K562 (cell line): ENCODE measurements at regions not wholly inside any gene's neighbourhood (a gene's known extent, or its start where the extent isn't known, plus 50 kb on each side); places are given as distances from the start of the nearest gene placed in this dataset.

Source experiments
- ATAC-seq: fragments of 200-7000 bp; cut with Tn5 transposase; 3 replicates; pipeline ENCODE4 v1.9.1; 2020; ENCODE audit warnings: moderate library complexity
- BruUV-seq: library from RNA; stranded (reverse); fragments of 400-500 nt; replicated peaks from 2 replicates; lab custom pipeline; 2021; lab: Mats Ljungman, UMichigan
- CTCF ChIA-PET: fragments of 300-600 bp; formaldehyde crosslinking; extraction: SDS; loops from one replicate; lab custom pipeline; 2021; ENCODE audit warnings: low intra/inter-chr PET ratio; lab: Yijun Ruan, JAX
- POLR2A ChIA-PET: fragments of 300-600, 350-650 bp; sonication (Branson Sonifier 250); formaldehyde crosslinking; extraction: SDS; loops from one replicate; lab custom pipeline; 2021; ENCODE audit warnings: antibody characterized with exemption, inconsistent platforms; lab: Yijun Ruan, JAX
- DNase-seq, 4 experiments: peaks; one replicate each; pipeline versions ENCODE4 v3.0.0 to v3.0.0-alpha.2; 2011 to 2018; ENCODE audit warnings: low spot score in 3 of 4, mixed read lengths in 3 of 4; ENCODE audit errors: extremely low read depth in 1 of 4
- FAIRE-seq: peaks from 2 replicates; lab custom pipeline; 2011; peaks lifted over from hg19 to GRCh38; lab: Jason Lieb, UNC
- H2AFZ ChIP-seq: 2 replicates; pipeline ENCODE4 v1.6.0; 2011; ENCODE audit warnings: low read depth, low read length, control low read depth, inconsistent platforms
- H3K27ac ChIP-seq: fragments of 200-600 bp; 3 replicates; pipeline ENCODE4 v1.8.0; 2011; ENCODE audit warnings: low read depth, mild to moderate bottlenecking, control low read depth, inconsistent platforms, low read length, moderate library complexity, mixed read lengths; ENCODE audit errors: extremely low read depth
- H3K27me3 ChIP-seq, 2 experiments: fragments of 300-600 bp in 1 of 2; 2 replicates in 1 of 2; 3 replicates in 1 of 2; pipeline versions ENCODE4 v1.6.0 to v1.8.0; 2011; ENCODE audit warnings: inconsistent platforms in 2 of 2, low read length in 2 of 2, mild to moderate bottlenecking in 1 of 2, mixed read lengths in 1 of 2, moderate library complexity in 1 of 2; ENCODE audit not compliant: control insufficient read depth in 2 of 2, insufficient read depth in 2 of 2
- H3K36me3 ChIP-seq: fragments of 300-600 bp; 3 replicates; pipeline ENCODE4 v1.8.0; 2011; ENCODE audit warnings: mild to moderate bottlenecking, low read length, inconsistent platforms; ENCODE audit not compliant: control insufficient read depth, insufficient read depth
- H3K4me1 ChIP-seq, 2 experiments: fragments of 200-600 bp in 1 of 2; replicated peaks in 1 of 2; 2 replicates in 1 of 2; 3 replicates in 1 of 2; pipeline versions ENCODE4 v1.5.1 to v1.8.0; 2011; ENCODE audit warnings: inconsistent platforms in 2 of 2, low read length in 2 of 2, mild to moderate bottlenecking in 1 of 2, mixed read lengths in 1 of 2, moderate library complexity in 1 of 2; ENCODE audit not compliant: control insufficient read depth in 2 of 2, insufficient read depth in 2 of 2
- H3K4me2 ChIP-seq: 2 replicates; pipeline ENCODE4 v1.6.1; 2011; ENCODE audit warnings: low read length, control low read depth, inconsistent platforms, mixed read lengths; ENCODE audit not compliant: insufficient read depth
- H3K4me3 ChIP-seq: fragments of 200-600 bp; sonication (generic), shearing (Covaris generic); 2 replicates; pipeline ENCODE4 v1.5.1; 2016; ENCODE audit warnings: control low read depth, inconsistent platforms
- H3K79me2 ChIP-seq: fragments of 200-600 bp; 3 replicates; pipeline ENCODE4 v1.8.0; 2011; ENCODE audit warnings: low read length, inconsistent platforms; ENCODE audit not compliant: control insufficient read depth, insufficient read depth
- H3K9ac ChIP-seq, 2 experiments: 2 replicates each; pipeline versions ENCODE4 v1.6.0 to v1.6.1; 2011; ENCODE audit warnings: low read depth in 2 of 2, low read length in 2 of 2, control low read depth in 1 of 2, inconsistent platforms in 1 of 2, mild to moderate bottlenecking in 1 of 2, mixed read lengths in 1 of 2; ENCODE audit not compliant: insufficient read depth in 1 of 2
- H3K9me1 ChIP-seq: one replicate; pipeline ENCODE4 v1.6.0; 2011; ENCODE audit warnings: inconsistent platforms, mild to moderate bottlenecking, low read length, moderate library complexity; ENCODE audit not compliant: control insufficient read depth, insufficient read depth
- H3K9me3 ChIP-seq: replicated peaks from 2 replicates; pipeline ENCODE4 v1.5.1; 2011; ENCODE audit warnings: low read depth, low read length, inconsistent platforms; ENCODE audit not compliant: control insufficient read depth, insufficient read depth
- H4K20me1 ChIP-seq: replicated peaks from 2 replicates; pipeline ENCODE4 v1.6.1; 2011; ENCODE audit warnings: low read length, inconsistent platforms, mixed read lengths; ENCODE audit not compliant: control insufficient read depth, insufficient read depth
- BCOR ChIP-seq: fragments of 450-650 bp; IDR thresholded peaks from 2 replicates; pipeline ENCODE4 v1.6.1; 2016
- GABPB1 ChIP-seq: sonication (generic); formaldehyde crosslinking; IDR thresholded peaks from 2 replicates; pipeline ENCODE4 v1.8.0; 2022; ENCODE audit warnings: mild to moderate bottlenecking, missing genetic modification reagents
- JUNB ChIP-seq: fragments of 450-650 bp; formaldehyde crosslinking; conservative IDR thresholded peaks from 2 replicates; pipeline ENCODE4 v1.4.0; 2020; ENCODE audit warnings: mild to moderate bottlenecking
- KAT8 ChIP-seq: fragments of 450-650 bp; IDR thresholded peaks from 2 replicates; pipeline ENCODE4 v1.6.1; 2016; ENCODE audit warnings: low read depth, mild to moderate bottlenecking
- NFXL1 ChIP-seq: fragments of 450-650 bp; formaldehyde crosslinking; IDR thresholded peaks from 2 replicates; pipeline ENCODE4 v1.4.0; 2021; ENCODE audit warnings: mild to moderate bottlenecking
- NR1H2 ChIP-seq: sonication (generic); formaldehyde crosslinking; IDR thresholded peaks from 2 replicates; pipeline ENCODE4 v1.4.0; 2020; ENCODE audit warnings: mild to moderate bottlenecking, missing genetic modification reagents
- RHOXF2B ChIP-seq: fragments of 250-450 bp; sonication (Bioruptor Pico); conservative IDR thresholded peaks from 2 replicates; pipeline ENCODE4 v1.5.1; 2021
- SNRNP70 ChIP-seq: fragments of 200-400 bp; formaldehyde crosslinking; optimal IDR thresholded peaks from 2 replicates; pipeline ENCODE3; 2017; ENCODE audit warnings: low read depth, low read length
- U2AF1 ChIP-seq: fragments of 200-400 bp; formaldehyde crosslinking; optimal IDR thresholded peaks from 2 replicates; pipeline ENCODE3; 2017; ENCODE audit warnings: mild to moderate bottlenecking, low read depth, low read length, moderate library complexity
- WGBS: fragments of 100-300 bp; shearing (Covaris generic); methylation state at CpG from one replicate; pipeline ENCODE4 v1.1.6; 2016; ENCODE audit warnings: low coverage, mixed read lengths; ENCODE audit not compliant: insufficient coverage; ENCODE audit errors: missing lambda C conversion rate; 5-methylcytosine and 5-hydroxymethylcytosine counted together
- in situ Hi-C: fragments of 300-500 bp; cut with MboI; formaldehyde crosslinking; loops from 4 replicates; pipeline ENCODE4 v1.15.0; 2018; ENCODE audit warnings: inconsistent platforms, mixed read lengths
- intact Hi-C: fragments of 100-400 bp; cut with micrococcal nuclease; formaldehyde crosslinking; loops from 2 replicates; pipeline ENCODE4 v1.14.2; 2022
- TF ChIP-seq, protein P1 (sequence below), 2 experiments: fragments of 450-650 bp in 1 of 2; sonication (generic) in 1 of 2; formaldehyde crosslinking in 1 of 2; IDR thresholded peaks in 1 of 2; conservative IDR thresholded peaks in 1 of 2; 2 replicates each; pipeline versions ENCODE4 v1.6.1 to v1.8.1; 2016 to 2023; ENCODE audit warnings: mild to moderate bottlenecking in 2 of 2, moderate library complexity in 2 of 2, inconsistent platforms in 1 of 2, missing genetic modification reagents in 1 of 2
- TF ChIP-seq, protein P2 (sequence below): fragments of 200-400 bp; formaldehyde crosslinking; IDR thresholded peaks from 2 replicates; pipeline ENCODE4 v1.6.1; 2017; ENCODE audit warnings: mild to moderate bottlenecking, low read depth, low read length, moderate library complexity
- TF ChIP-seq, protein P3 (sequence below), 3 experiments: fragments of 200-800 bp in 1 of 3; fragments of 250-450 bp in 1 of 3; fragments of 450-650 bp in 1 of 3; sonication (Bioruptor Pico) in 1 of 3; sonication (Bioruptor generic) in 1 of 3; formaldehyde crosslinking in 1 of 3; IDR thresholded peaks; 2 replicates each; pipeline versions ENCODE4 v1.6.1 to v1.8.0; 2016 to 2022; ENCODE audit warnings: mild to moderate bottlenecking in 2 of 3, missing genetic modification characterization in 2 of 3, missing compliant biosample characterization in 1 of 3, moderate library complexity in 1 of 3
- TF ChIP-seq, protein P4 (sequence below): fragments of 450-650 bp; formaldehyde crosslinking; IDR thresholded peaks from 2 replicates; pipeline ENCODE4 v1.4.0; 2022; ENCODE audit warnings: missing genetic modification characterization

DNA sequence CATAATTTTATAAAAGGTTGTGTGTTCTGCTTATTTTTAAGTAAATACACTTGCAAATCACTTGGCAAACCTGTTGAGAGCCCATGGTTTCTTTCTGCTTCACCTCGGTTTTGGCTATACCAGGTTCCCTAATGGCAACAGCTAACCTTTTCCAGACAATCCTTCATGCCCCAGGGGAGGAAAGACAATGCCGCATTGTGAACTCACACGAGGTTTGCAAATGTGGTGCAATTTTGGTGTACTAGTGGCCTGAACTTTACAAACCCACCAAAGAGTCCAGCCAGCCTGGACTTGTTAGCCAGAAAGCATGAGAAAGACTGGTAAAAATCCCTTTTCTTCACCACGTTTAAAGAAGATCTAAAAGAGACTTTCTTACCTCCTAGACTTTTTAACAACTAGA lies 84.8 kb upstream of the SOX4 start (continued):
- TF ChIP-seq, protein P1, sequence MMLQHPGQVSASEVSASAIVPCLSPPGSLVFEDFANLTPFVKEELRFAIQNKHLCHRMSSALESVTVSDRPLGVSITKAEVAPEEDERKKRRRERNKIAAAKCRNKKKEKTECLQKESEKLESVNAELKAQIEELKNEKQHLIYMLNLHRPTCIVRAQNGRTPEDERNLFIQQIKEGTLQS (IDR thresholded peaks at IDR 0.05): no peak
- TF ChIP-seq, protein P1 (CRISPR knock-in tag; conservative IDR thresholded peaks at IDR 0.05): no peak
- no peak for TF ChIP-seq U2AF1
- TF ChIP-seq RHOXF2B (CRISPR knock-in tag): no peak
- TF ChIP-seq KAT8: no peak
- no peak for TF ChIP-seq BCOR

DNA sequence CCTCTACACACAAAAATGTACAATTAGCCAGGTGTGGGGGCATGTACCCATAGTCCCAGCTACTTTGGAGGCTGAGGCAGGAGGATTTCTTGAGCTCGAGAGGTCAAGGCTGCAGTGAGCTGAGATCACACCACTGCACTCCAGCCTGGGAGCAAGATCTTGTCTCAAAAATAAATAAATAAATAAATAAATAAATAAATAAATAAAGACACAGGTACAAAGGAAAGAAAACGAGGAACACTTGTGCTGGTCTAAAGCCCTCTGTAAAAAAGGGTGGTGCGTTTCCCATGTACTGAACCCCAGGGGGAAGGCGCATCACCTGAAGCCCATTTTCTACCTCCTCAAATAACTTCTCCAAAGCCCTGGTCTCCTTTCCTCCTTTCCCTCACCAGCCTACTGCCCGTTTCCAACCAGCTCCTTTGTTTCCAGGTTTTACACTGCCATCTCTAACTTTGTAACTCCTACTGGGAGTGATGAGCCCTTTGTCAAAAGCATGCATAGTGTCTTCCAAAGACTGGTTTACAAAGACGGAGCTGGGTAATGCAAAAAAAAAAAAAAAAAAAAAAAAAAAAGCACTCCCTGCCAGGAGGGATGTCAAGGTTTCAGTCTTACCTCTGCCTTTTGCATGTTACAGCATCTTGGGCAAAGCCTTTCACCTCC lies 81.5 kb upstream of the SOX4 start:
- Histone ChIP-seq H3K9ac (no peak overlapping the region), H3K4me3 (no peak overlapping the region), H3K27me3 (no peaks in the 10 kb centered on the region), H3K4me1 (no peaks in the 10 kb centered on the region), H3K27ac (no peak overlapping the region), H3K9me3 (no peaks in the 10 kb centered on the region), H3K36me3 (no peaks in the 10 kb centered on the region), H4K20me1 (no peaks in the 10 kb centered on the region), H2AFZ (no peak overlapping the region), H3K79me2 (no peaks in the 10 kb centered on the region), H3K9me1 (no peaks in the 10 kb centered on the region), H3K4me2 (no peak overlapping the region)
- 1% methylated on average over 6 of the region's 6 CpGs for WGBS
- no peak for FAIRE-seq
- BruUV-seq: no TSS peak
- intact Hi-C loops: no loop called here
- DNase-seq: no peak
- no peak for ATAC-seq
- ChIA-PET CTCF (no interaction called here), POLR2A (interaction anchor here (1.3 to 1.7 kb wide), 2 partner anchors 11 kb away, joined by 3 to 6 read pairs; no protein-coding TSS in a partner anchor)
- in situ Hi-C loops: no loop called here
- TF ChIP-seq SNRNP70 (no peak), GABPB1 (CRISPR knock-in tag) (no peak), NFXL1 (CRISPR knock-in tag) (no peak), JUNB (CRISPR knock-in tag) (no peak), NR1H2 (CRISPR knock-in tag) (no peak)
- TF ChIP-seq, protein P2, sequence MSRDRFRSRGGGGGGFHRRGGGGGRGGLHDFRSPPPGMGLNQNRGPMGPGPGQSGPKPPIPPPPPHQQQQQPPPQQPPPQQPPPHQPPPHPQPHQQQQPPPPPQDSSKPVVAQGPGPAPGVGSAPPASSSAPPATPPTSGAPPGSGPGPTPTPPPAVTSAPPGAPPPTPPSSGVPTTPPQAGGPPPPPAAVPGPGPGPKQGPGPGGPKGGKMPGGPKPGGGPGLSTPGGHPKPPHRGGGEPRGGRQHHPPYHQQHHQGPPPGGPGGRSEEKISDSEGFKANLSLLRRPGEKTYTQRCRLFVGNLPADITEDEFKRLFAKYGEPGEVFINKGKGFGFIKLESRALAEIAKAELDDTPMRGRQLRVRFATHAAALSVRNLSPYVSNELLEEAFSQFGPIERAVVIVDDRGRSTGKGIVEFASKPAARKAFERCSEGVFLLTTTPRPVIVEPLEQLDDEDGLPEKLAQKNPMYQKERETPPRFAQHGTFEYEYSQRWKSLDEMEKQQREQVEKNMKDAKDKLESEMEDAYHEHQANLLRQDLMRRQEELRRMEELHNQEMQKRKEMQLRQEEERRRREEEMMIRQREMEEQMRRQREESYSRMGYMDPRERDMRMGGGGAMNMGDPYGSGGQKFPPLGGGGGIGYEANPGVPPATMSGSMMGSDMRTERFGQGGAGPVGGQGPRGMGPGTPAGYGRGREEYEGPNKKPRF: no peak
- TF ChIP-seq, protein P3, sequence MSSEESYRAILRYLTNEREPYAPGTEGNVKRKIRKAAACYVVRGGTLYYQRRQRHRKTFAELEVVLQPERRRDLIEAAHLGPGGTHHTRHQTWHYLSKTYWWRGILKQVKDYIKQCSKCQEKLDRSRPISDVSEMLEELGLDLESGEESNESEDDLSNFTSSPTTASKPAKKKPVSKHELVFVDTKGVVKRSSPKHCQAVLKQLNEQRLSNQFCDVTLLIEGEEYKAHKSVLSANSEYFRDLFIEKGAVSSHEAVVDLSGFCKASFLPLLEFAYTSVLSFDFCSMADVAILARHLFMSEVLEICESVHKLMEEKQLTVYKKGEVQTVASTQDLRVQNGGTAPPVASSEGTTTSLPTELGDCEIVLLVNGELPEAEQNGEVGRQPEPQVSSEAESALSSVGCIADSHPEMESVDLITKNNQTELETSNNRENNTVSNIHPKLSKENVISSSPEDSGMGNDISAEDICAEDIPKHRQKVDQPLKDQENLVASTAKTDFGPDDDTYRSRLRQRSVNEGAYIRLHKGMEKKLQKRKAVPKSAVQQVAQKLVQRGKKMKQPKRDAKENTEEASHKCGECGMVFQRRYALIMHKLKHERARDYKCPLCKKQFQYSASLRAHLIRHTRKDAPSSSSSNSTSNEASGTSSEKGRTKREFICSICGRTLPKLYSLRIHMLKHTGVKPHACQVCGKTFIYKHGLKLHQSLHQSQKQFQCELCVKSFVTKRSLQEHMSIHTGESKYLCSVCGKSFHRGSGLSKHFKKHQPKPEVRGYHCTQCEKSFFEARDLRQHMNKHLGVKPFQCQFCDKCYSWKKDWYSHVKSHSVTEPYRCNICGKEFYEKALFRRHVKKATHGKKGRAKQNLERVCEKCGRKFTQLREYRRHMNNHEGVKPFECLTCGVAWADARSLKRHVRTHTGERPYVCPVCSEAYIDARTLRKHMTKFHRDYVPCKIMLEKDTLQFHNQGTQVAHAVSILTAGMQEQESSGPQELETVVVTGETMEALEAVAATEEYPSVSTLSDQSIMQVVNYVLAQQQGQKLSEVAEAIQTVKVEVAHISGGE (CRISPR knock-in tag; IDR thresholded peaks at IDR 0.05): no peak
- TF ChIP-seq, protein P4, sequence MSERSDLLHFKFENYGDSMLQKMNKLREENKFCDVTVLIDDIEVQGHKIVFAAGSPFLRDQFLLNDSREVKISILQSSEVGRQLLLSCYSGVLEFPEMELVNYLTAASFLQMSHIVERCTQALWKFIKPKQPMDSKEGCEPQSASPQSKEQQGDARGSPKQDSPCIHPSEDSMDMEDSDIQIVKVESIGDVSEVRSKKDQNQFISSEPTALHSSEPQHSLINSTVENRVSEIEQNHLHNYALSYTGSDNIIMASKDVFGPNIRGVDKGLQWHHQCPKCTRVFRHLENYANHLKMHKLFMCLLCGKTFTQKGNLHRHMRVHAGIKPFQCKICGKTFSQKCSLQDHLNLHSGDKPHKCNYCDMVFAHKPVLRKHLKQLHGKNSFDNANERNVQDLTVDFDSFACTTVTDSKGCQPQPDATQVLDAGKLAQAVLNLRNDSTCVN (CRISPR knock-in tag): no peak
